Liver (tissue), 8 donors: ENCODE measurements at regions not wholly inside any gene's neighbourhood (a gene's known extent, or its start where the extent isn't known, plus 50 kb on each side); places are given as distances from the start of the nearest gene placed in this dataset.

Source experiments
- DNase-seq: peaks from one replicate; pipeline ENCODE4 v3.0.0-alpha.2; 2017; ENCODE audit warnings: low spot score
- H3K27ac ChIP-seq, 2 donors: one replicate each; pipeline ENCODE4 v1.7.0; 2013; ENCODE audit warnings: inconsistent platforms in 2 of 2, low read length in 2 of 2, control low read depth in 1 of 2, low read depth in 1 of 2, mild to moderate bottlenecking in 1 of 2
- H3K27me3 ChIP-seq, 4 donors: one replicate each; pipeline versions ENCODE4 v1.6.1 to v1.7.0; 2013; ENCODE audit warnings: low read length in 3 of 4, inconsistent platforms in 1 of 4, mild to moderate bottlenecking in 1 of 4, moderate library complexity in 1 of 4; ENCODE audit not compliant: control insufficient read depth in 4 of 4, insufficient read depth in 4 of 4
- H3K36me3 ChIP-seq, 4 donors: one replicate each; pipeline versions ENCODE4 v1.6.1 to v1.7.0; 2013; ENCODE audit warnings: low read length in 3 of 4, mild to moderate bottlenecking in 3 of 4, low read depth in 1 of 4, moderate library complexity in 1 of 4; ENCODE audit not compliant: control insufficient read depth in 4 of 4, insufficient read depth in 3 of 4
- H3K4me1 ChIP-seq, 4 donors: one replicate each; pipeline versions ENCODE4 v1.6.1 to v1.7.0; 2013; ENCODE audit warnings: low read length in 3 of 4, mild to moderate bottlenecking in 3 of 4, moderate library complexity in 1 of 4; ENCODE audit not compliant: control insufficient read depth in 4 of 4, insufficient read depth in 4 of 4
- H3K4me3 ChIP-seq, 3 donors: one replicate each; pipeline versions ENCODE4 v1.6.1 to v1.7.0; 2013; ENCODE audit warnings: low read length in 3 of 3, control low read depth in 1 of 3, low read depth in 1 of 3, mild to moderate bottlenecking in 1 of 3
- H3K9ac ChIP-seq, 2 donors: one replicate each; pipeline ENCODE4 v1.7.0; 2013; ENCODE audit warnings: low read length in 2 of 2, mild to moderate bottlenecking in 2 of 2, moderate library complexity in 2 of 2, control low read depth in 1 of 2, low read depth in 1 of 2
- H3K9me3 ChIP-seq, 4 donors: one replicate each; pipeline versions ENCODE4 v1.6.1 to v1.7.0; 2013; ENCODE audit warnings: low read length in 3 of 4; ENCODE audit not compliant: control insufficient read depth in 4 of 4
- ATF3 ChIP-seq: IDR thresholded peaks from 2 replicates; pipeline ENCODE4 v1.6.1; 2016; ENCODE audit warnings: antibody characterized with exemption
- CTCF ChIP-seq: fragments of 150-350 bp; IDR thresholded peaks from 2 replicates; pipeline ENCODE4 v1.5.1; 2017; ENCODE audit warnings: improper control_type of control experiment, low read depth, low read length; ENCODE audit not compliant: missing input control
- EGR1 ChIP-seq, 2 donors: IDR thresholded peaks; 2 replicates each; pipeline ENCODE4 v1.6.1; 2016 to 2018; ENCODE audit warnings: antibody characterized with exemption in 2 of 2, low read depth in 2 of 2
- FOXA1 ChIP-seq: IDR thresholded peaks from 2 replicates; pipeline ENCODE4 v1.6.1; 2016; ENCODE audit warnings: antibody characterized with exemption
- FOXA2 ChIP-seq: IDR thresholded peaks from 2 replicates; pipeline ENCODE4 v1.6.1; 2016; ENCODE audit warnings: antibody characterized with exemption
- GABPA ChIP-seq, 2 donors: IDR thresholded peaks in 1 of 2; conservative IDR thresholded peaks in 1 of 2; 2 replicates each; pipeline ENCODE4 v1.6.1; 2016; ENCODE audit warnings: antibody characterized with exemption in 2 of 2, mild to moderate bottlenecking in 1 of 2, moderate library complexity in 1 of 2
- HNF4A ChIP-seq, 2 donors: conservative IDR thresholded peaks; 2 replicates each; pipeline ENCODE4 v1.6.1; 2016; ENCODE audit warnings: antibody characterized with exemption in 2 of 2, mild to moderate bottlenecking in 2 of 2
- HNF4G ChIP-seq: IDR thresholded peaks from 2 replicates; pipeline ENCODE4 v1.6.1; 2016; ENCODE audit warnings: antibody characterized with exemption
- JUND ChIP-seq, 2 donors: IDR thresholded peaks; 2 replicates each; pipeline ENCODE4 v1.6.1; 2016; ENCODE audit warnings: antibody characterized with exemption in 2 of 2
- MAX ChIP-seq: IDR thresholded peaks from 2 replicates; pipeline ENCODE4 v1.6.1; 2016; ENCODE audit warnings: antibody characterized with exemption
- NR2F2 ChIP-seq: IDR thresholded peaks from 2 replicates; pipeline ENCODE4 v1.6.1; 2016; ENCODE audit warnings: antibody characterized with exemption
- RAD21 ChIP-seq, 2 donors: IDR thresholded peaks; 2 replicates each; pipeline ENCODE4 v1.6.1; 2016; ENCODE audit warnings: antibody characterized with exemption in 2 of 2, mild to moderate bottlenecking in 2 of 2
- REST ChIP-seq: IDR thresholded peaks from 2 replicates; pipeline ENCODE4 v1.6.1; 2016; ENCODE audit warnings: antibody characterized with exemption, mild to moderate bottlenecking
- RXRA ChIP-seq, 2 donors: IDR thresholded peaks; 2 replicates each; pipeline ENCODE4 v1.6.1; 2017 to 2018; ENCODE audit warnings: antibody characterized with exemption in 2 of 2, mild to moderate bottlenecking in 1 of 2
- SP1 ChIP-seq: IDR thresholded peaks from 2 replicates; pipeline ENCODE4 v1.6.1; 2018; ENCODE audit warnings: antibody characterized with exemption, mild to moderate bottlenecking
- TAF1 ChIP-seq: conservative IDR thresholded peaks from 2 replicates; pipeline ENCODE4 v1.6.1; 2016; ENCODE audit warnings: antibody characterized with exemption, mild to moderate bottlenecking
- ZBTB33 ChIP-seq: IDR thresholded peaks from 2 replicates; pipeline ENCODE4 v1.6.1; 2016; ENCODE audit warnings: antibody characterized with exemption
- WGBS: extraction: QIAGEN DNeasy Blood & Tissue Kit; methylation state at CpG from one replicate; pipeline ENCODE4 v1.1.7; 2013; 5-methylcytosine and 5-hydroxymethylcytosine counted together
- donor health status: healthy.
- donor health status: healthy.
- donor health status: healthy.
- donor health status: healthy.
- donor health status: healthy.

- no peak for TF ChIP-seq SP1
- no peak for TF ChIP-seq FOXA2
- TF ChIP-seq HNF4A (conservative IDR thresholded peaks at IDR 0.05): no peak
- H3K36me3 ChIP-seq: no peaks in the 10 kb centered on the region
- H3K27me3 ChIP-seq: no peaks in the 10 kb centered on the region
- no peaks in the 10 kb centered on the region for H3K9me3 ChIP-seq
- no peak overlapping the region for H3K9ac ChIP-seq
- no peak overlapping the region for H3K27ac ChIP-seq
- H3K4me1 ChIP-seq: no peaks in the 10 kb centered on the region
- no peak overlapping the region for H3K4me3 ChIP-seq
- no peak for DNase-seq
Measured at GRCh38 chr5:91977579-91977978, 594.5 kb upstream of the ARRDC3 start.

- Histone ChIP-seq H3K9me3 (no peaks in the 10 kb centered on the region), H3K27me3 (no peaks in the 10 kb centered on the region), H3K9ac (no peak overlapping the region), H3K4me1 (no peaks in the 10 kb centered on the region), H3K4me3 (no peak overlapping the region), H3K36me3 (no peaks in the 10 kb centered on the region), H3K27ac (no peak overlapping the region)
- DNase-seq: no peak
- TF ChIP-seq FOXA2 (no peak), REST (no peak), CTCF (no peak), SP1 (no peak), HNF4A (conservative IDR thresholded peaks at IDR 0.05) (no peak), RAD21 (IDR thresholded peaks at IDR 0.05) (no peak), JUND (IDR thresholded peaks at IDR 0.05) (no peak), HNF4G (no peak)
- 77% methylated on average over 3 of the region's 3 CpGs for WGBS
Measured at GRCh38 chr5:91976451-91976850, 593.3 kb upstream of the ARRDC3 start.

- WGBS: 89% methylated on average over 1 of the region's 1 CpG
- H3K4me3 ChIP-seq: no peak overlapping the region
- no peak for DNase-seq
- H3K9ac ChIP-seq: no peak overlapping the region
- no peaks in the 10 kb centered on the region for H3K4me1 ChIP-seq
- H3K27me3 ChIP-seq: peaks cover 0 to 3% (median 0%) of the 10 kb centered on the region in 4 donors
- H3K9me3 ChIP-seq: no peaks in the 10 kb centered on the region
- no peak overlapping the region for H3K27ac ChIP-seq
- no peaks in the 10 kb centered on the region for H3K36me3 ChIP-seq
- TF ChIP-seq RXRA (IDR thresholded peaks at IDR 0.05): no peak
- no peak for TF ChIP-seq REST
- TF ChIP-seq EGR1 (IDR thresholded peaks at IDR 0.05; ENCODE audit: low read depth in 2 of 2): no peak
- TF ChIP-seq JUND (IDR thresholded peaks at IDR 0.05): no peak
- TF ChIP-seq HNF4A (conservative IDR thresholded peaks at IDR 0.05): no peak
- no peak for TF ChIP-seq ZBTB33
- TF ChIP-seq FOXA1: no peak
- TF ChIP-seq ATF3: no peak
- TF ChIP-seq TAF1: no peak
- TF ChIP-seq FOXA2: no peak
- no peak for TF ChIP-seq RAD21 (IDR thresholded peaks at IDR 0.05)
- no peak for TF ChIP-seq MAX
- TF ChIP-seq NR2F2: no peak
- no peak for TF ChIP-seq HNF4G
- TF ChIP-seq GABPA (IDR thresholded peaks at IDR 0.05 in 1 of 2, conservative IDR thresholded peaks at IDR 0.05 in 1 of 2): no peak
- TF ChIP-seq SP1: no peak
Measured at GRCh38 chr5:91963166-91963565, 580.0 kb upstream of the ARRDC3 start.
